Stimulated activated CD4-positive, alpha-beta T cell treated with anti-CD3 and anti-CD28 coated beads, Interleukin-12 subunit alpha, Interleukin-12 subunit beta, amount 100 ng/mL, for 4 hours (primary cell): ENCODE measurements at regions not wholly inside any gene's neighbourhood (a gene's known extent, or its start where the extent isn't known, plus 50 kb on each side); places are given as distances from the start of the nearest gene placed in this dataset.

ENCODE experiments used
- DNase-seq: peaks from one replicate; pipeline ENCODE4 v3.0.0-alpha.2; 2020

- no peak for DNase-seq
Measured at GRCh38 chr15:62883938-62884479, 158.5 kb upstream of the TPM1 start.

- DNase-seq, result no peak
Measured at GRCh38 chr15:62886431-62887071, 156.0 kb upstream of the TPM1 start.

- DNase-seq, result no peak
Measured at GRCh38 chr15:62887113-62887570, 155.4 kb upstream of the TPM1 start.

- no peak for DNase-seq
Measured at GRCh38 chr15:62888623-62889022, 153.9 kb upstream of the TPM1 start.

GRCh38 chr15:62889141-62889661 lies 153.3 kb upstream of the TPM1 start:
- DNase-seq, result no peak

- no peak for DNase-seq
Measured at GRCh38 chr15:62889734-62890505, 152.6 kb upstream of the TPM1 start.

- no peak for DNase-seq
Measured at GRCh38 chr15:62894322-62895085, 148.0 kb upstream of the TPM1 start.

- DNase-seq, result no peak
Measured at GRCh38 chr15:62895139-62895866, 147.2 kb upstream of the TPM1 start.

GRCh38 chr15:62895905-62896316 lies 146.6 kb upstream of the TPM1 start:
- no peak for DNase-seq

GRCh38 chr15:62896380-62896866 lies 146.1 kb upstream of the TPM1 start:
- DNase-seq, result no peak

GRCh38 chr15:62896969-62897486 lies 145.5 kb upstream of the TPM1 start:
- DNase-seq, result no peak

- DNase-seq, result no peak
Measured at GRCh38 chr15:62897634-62898033, 144.9 kb upstream of the TPM1 start.

- DNase-seq, result no peak
Measured at GRCh38 chr15:62899090-62899493, 143.5 kb upstream of the TPM1 start.

GRCh38 chr15:62900071-62900802 lies 142.3 kb upstream of the TPM1 start:
- DNase-seq, result no peak

GRCh38 chr15:62901087-62901486 lies 141.5 kb upstream of the TPM1 start:
- DNase-seq, result no peak

- no peak for DNase-seq
Measured at GRCh38 chr15:62901909-62902546, 140.5 kb upstream of the TPM1 start.

GRCh38 chr15:62902821-62903220 lies 139.7 kb upstream of the TPM1 start:
- DNase-seq, result no peak

GRCh38 chr15:62903437-62903836 lies 139.1 kb upstream of the TPM1 start:
- no peak for DNase-seq

GRCh38 chr15:62904041-62904910 lies 138.3 kb upstream of the TPM1 start:
- DNase-seq, result no peak

- DNase-seq, result no peak
Measured at GRCh38 chr15:62906627-62907026, 135.9 kb upstream of the TPM1 start.
